Fibroblast of skin of left quadriceps (primary cell): ENCODE measurements at regions not wholly inside any gene's neighbourhood (a gene's known extent, or its start where the extent isn't known, plus 50 kb on each side); places are given as distances from the start of the nearest gene placed in this dataset.
"Not testable (repeated sequence)": the region's sequence is repeated elsewhere in the genome, so short reads cannot be mapped to it uniquely, and the experiment has no call there.

ENCODE experiments used
- DNase-seq, 2 experiments: peaks; one replicate each; pipeline ENCODE4 v3.0.0-alpha.2; 2013; ENCODE audit warnings: low read depth in 2 of 2

DNA sequence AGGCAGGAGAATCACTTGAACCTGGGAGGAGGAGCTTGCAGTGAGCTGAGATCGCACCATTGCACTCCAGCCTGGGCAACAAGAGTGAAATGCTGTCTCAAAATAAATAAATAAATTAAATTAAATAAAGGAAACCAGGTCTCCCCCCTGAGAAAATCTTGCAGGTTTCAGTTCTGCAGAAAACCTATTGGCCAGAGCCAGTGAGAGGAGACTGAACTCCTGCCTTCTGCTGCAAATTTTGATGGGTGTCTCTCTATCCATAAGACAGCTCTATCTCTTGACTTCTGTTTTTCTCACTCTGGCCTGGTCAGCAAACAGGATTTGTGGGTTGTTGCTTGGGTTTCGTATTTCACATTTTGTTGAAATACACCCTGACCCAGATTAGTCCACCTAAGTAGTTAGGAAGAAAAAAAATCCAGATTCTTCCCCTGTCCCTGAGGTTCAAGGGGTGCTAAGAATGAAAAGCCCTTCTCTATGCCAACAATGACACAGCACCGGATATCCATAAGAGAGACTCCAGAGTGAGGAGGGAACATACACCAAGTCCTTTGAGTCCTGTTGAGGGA is 86.7 kb upstream of the MAP4K4 start:
- DNase-seq: no peak

DNA sequence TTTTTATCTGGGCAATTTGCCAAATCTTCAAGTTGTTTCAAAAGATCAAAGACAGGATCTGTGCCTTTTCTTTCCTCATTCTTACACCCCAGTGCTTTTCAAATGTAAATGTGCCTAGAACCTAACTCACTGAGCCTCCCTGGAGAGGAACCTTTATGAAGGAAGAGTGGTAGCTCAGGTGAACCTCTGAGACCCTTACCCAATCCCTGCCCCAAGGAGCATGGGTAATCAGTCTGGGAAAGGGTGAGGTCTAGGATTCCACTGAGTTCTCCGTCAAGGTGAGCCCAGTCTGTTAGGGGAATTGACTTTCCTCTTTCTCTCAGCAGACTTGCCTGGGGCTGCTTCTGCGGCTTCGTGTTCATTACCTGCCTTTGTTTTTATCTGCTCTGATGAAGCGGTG is 88.1 kb upstream of the MAP4K4 start:
- DNase-seq: no peak

DNA sequence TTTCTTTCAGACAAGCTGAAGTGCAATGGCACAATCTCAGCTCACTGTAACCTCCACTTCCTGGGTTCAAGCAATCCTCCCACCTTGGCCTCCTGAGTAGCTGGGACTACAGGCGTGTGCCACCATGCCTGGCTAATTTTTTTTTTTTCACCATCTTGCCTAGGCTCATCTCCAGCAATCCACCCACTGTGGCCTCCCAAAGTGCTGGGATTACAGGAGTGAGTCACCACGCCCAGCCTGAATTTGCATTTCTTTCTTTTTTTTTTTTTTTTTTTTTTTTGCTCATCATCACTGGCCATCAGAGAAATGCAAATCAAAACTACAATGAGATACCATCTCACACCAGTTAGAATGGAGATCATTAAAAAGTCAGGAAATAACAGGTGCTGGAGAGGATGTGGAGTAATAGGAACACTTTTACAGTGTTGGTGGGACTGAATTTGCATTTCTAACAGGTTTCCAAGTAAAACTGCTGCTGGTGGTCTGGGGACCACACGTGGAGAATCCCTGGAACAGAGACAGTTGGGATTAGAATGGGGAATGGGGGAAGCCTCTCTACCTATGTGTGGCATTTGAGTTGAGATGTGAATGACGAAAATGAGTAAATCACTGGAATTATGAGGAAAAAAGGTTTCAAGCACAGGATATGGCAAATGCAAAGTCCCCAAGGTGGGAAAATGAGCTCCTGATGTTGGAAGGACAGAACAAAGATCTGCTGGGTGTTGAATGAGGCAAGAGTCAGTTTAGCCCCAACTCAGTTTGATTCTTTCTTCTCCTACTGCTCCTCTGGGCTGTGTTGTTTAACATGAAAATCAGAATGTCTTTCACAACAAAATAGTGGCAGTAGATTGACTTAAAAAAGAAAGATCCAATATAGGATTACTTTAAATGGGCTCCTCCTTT is 88.8 kb upstream of the MAP4K4 start:
- no peak for DNase-seq

DNA sequence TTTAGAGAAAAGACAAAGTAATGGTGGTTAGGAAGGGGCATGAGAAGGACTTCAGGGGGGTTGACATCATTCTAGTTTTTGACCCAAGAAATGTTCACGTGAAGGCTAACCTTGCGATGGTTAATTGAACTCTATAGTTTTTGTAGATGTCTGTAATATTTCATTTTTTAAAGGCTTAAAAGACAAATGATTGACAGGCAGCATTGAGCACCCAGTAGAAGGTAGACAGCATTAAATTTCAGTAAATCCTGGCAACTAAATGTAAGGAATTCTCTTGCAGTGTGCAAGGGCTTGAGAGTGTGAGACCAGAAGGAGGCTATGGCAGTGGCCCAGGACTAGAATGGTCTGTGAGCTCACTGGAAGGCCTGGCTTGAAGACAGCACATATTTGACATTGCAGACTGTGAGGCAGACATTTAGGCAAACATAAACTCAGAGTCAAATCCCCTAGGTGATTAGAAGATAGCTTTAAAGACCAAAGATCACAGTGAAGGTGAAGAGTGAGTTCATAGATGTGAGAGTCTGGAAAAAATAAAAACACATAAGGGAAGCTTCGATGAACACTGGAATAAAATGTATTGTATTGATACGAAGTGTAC is 100.1 kb upstream of the MAP4K4 start:
- peak; percentile 17 to 24 for DNase-seq

DNA sequence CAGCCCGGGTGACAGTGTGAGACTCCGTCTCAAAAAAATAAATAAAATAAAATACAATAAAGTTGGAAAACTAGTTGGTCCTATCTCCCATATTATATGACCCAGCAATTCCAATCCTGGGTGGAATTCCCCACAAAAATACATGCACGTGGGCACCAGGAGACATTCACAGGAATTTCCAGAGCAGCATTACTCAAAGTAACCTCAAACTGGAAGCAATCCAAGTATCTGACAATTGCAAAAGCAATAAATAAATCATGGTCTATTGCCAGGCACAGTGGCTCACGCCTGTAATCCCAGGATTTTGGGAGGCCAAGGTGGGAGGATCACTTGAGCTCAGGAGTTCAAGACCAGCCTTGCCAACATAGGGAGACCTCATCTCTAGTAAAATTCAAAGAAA is 101.2 kb upstream of the MAP4K4 start:
- peak in 1 of 2 experiments; percentile 3 for DNase-seq

DNA sequence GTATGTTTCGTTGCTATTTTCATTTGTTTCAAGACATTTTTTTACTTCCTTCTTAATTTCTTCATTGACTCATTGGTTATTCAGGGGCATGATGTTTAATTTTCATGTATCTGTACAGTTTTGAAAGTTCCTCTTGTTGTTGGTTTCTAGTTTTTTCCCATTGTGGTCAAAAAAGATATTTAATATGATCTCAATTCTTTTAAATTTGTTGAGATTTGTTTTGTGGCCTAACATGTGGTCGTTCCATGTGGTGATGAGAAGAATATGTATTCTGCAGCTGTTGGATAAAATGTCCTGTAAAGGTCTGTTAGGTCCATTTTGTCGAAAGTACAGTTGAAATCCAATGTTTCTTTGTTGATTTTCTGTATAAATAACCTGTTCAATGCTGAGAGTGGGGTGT is 110.3 kb upstream of the MAP4K4 start:
- no peak for DNase-seq

DNA sequence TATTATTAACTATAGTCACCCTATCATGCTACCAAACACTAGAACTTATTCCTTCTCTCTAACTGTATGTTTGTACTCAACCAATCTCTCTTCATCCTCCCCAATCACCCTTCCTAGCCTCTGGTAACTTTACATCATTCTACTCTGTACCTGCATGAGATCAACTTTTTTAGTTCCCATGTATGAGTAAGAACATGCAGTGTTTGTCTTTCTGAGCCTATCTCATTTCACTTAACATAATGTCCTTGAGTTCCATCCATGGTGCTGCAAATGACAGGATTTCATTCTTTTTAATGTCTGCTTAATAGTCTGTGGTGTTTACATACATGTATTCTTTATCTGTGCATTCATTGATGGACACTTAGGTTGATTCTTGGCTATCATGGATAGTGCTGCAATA is 108.9 kb upstream of the RFX8 start:
- DNase-seq: no peak

DNA sequence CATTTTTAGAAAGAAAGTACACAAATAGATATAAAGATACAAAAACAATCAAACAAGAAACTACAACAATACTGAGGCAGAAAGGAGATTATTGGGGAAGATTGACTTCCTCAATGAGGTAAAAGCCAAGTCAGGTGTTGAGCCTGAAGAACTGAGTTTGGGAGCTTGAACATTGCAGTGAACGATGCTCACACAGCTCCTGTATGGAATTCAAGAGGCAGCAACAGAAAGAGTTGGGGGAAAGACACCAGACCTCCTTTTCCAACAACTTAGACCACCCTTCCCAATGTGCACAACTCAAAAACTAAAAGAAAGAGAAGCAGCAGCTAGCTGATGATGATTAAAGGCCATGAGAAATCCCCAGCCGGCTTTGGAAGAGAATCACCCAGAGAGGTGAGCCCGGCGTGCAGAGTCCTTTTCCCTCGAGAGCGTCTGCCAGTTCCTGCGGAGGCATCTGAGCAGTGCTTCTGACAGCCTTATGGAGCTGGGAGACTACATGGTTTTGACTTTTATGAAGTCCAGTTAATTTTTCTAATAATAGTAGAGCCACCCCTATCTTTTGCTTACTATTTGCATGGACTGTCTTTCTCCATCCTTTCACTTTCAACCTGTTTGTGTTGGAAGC is 106.9 kb upstream of the RFX8 start:
- DNase-seq: no peak

DNA sequence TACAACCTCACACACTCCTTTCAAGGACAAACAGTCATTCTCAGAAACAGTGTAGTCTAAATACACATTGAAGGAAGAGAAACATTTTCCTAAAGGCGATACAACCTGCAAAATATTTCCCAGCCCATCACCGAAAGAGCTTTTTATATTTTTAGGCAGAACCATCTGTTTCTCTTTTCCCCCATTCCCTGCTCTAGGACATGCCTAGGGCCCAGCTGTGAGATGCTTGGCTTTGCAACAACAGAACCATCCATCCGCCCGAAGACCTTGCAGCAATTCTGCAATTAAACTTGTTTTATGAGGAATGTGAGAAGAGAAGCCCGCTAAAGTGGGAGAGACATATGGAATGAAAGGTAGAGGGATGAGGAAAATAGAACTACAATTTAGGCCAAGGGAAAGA is 105.6 kb upstream of the RFX8 start:
- DNase-seq: no peak

DNA sequence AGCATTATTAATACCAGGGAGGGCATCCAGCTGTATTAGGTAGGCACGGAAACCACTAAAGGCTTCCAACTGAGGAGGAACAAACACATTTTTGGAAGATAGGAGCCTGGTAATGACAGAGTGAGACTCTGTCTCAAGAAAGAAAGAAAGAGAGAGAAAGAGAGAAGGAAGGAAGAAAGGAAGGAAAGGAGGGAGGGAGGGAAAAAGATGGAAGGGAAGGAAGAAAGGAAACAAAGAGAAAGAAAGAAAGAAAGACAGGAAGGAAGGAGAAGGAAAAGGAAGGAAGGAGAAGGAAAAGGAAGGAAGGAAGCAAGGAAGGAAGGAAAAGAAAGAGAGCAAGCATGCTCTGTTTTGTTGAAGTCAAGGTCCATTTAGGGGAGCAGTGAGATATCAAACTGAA is 103.8 kb upstream of the RFX8 start:
- DNase-seq: no peak

DNA sequence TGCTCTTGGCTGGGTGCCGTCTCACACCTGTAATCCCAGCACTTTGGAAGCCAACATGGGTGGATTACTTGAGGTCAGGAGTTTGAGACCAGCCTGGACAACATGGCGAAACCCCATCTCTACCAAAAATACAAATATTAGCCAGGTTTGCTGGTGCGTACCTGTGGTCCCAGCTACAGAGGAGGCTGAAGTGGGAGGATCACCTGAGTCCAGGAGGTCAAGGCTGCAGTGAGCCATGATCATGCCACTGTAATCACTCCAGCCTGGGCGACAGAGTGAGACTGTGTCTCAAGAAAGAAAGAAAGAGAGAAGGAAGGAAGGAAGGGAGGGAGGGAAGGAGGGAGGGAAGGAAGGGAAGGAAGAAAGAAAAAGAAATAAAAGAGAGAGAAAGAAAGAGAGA is 103.2 kb upstream of the RFX8 start:
- DNase-seq: not testable (repeated sequence)

DNA sequence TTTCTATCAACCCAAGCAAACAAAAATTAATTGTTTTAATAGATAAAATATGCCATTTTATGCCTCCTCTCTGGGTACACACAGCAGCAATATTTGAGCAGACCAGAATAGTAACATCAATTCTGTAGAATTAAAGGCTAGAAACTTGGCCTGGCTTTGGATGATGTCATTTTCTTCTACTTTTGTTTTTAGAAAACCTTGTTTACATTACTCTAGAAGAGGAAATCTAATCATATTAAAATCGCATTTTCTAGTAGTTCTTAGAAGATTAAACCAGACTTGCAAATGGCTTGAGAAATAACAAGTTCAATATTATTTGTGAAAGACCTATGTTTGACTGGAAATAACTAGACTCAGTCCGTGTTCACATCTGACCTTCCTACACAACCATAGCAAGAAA is 102.3 kb upstream of the RFX8 start:
- no peak for DNase-seq

DNA sequence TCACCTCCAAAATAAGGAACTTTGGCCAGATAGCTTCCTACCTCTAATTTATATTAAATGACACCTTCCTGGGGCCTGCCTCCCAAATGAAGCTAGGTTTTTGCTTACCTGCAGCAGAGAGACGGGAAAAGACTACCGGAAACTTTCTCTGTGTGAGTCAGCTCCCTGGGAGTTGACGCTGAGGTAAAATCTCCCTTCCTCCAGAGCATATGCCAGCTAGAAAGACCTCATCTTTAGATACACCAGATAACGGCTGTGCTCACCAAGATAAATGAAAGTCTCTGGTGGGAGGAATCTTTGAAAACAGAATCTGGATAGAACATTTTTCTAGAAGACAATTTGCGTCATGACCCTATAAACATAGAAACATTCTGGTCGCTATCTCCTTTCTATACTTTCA is 99.7 kb upstream of the RFX8 start:
- no peak for DNase-seq

DNA sequence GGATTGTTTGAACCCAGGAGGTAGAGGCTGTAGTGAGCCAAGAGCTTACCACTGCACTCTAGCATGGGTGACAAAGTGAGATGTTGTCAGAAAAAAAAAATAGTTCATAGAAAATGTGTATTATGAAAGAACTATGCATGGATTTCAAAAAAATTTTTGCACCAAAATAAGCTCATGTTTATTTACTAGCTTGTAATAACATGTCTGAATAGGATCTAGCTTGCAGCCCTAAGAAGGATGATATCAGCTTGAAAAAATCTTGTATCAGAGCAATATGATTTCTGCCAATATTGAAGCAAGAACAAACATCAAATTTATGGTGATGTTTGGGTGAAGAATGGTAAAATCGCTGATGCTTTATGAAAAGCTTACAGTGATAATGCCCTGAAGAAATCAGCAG is 97.0 kb upstream of the RFX8 start:
- DNase-seq: no peak

DNA sequence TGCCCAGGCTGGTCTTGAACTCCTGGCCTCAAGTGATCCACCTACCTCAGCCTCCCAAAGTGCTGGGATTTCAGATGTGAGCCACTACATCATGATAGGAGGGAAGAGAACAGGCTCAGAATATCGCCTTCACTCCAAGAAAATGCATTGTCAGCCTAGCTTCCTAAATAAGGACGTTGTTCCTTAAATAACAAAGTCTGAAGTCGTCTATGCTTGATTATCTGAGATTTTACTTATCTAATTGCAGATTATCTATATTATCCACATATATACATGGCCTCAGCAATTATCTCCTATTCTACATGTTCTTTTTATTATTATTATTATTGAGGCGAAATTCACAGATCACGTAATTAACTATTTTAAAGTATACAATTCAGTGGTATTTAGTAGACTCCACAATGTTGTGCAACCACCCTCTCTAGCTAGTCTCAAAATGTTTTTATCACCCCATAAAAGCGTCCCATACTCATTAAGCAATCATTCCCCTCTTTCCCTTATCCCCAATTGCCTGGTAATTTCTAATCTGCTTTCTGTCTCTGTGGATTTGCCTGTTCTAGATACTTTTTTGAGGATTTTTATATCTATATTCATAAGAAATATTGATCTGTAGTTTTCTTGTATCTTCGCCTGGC is 95.1 kb upstream of the RFX8 start:
- no peak for DNase-seq

DNA sequence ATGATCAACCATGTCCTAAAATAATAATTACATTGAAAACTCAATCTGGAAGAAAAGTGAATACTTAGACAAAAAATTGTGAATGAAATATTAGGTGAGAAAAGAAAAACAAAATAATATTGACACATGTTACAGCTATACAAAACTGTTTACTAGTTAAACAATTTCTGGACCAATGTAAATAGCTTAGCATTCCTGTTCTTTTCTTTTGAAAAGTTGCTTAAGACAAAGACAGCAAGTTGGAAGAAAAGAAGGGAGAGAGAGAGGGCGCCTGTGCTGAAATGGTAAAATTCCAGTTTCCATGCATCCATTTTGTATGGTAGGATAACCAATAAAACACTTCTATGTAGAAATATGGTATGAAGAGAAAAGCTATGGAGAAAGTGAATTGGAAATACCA is 94.1 kb upstream of the RFX8 start:
- no peak for DNase-seq

DNA sequence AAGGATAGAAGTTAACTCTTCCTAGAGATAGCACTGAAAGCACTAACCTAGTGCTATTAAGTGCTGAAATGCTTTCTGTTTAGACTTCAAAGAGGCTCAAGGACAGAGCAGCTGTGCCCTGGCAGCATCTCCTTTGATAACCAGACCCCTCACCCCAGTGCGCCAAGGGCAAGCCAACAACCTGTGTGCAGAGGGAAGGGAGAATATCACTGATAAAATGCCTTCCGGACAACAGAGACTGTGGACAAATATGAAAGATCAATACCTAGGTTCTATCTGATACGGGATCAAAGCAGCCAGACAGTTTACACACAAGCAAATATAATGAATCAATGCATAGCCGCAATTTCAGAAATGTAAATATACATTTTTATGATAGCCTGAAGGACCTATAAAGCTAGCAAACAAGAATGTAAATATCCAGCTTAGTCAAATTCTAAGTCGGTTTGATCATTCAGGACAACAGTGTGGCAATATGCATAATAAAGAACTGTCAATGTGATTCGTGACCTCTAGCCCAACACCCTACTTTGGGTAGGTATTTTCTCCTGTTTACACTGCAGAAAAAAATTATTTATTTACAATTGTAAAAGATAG is 91.8 kb upstream of the RFX8 start:
- no peak for DNase-seq

DNA sequence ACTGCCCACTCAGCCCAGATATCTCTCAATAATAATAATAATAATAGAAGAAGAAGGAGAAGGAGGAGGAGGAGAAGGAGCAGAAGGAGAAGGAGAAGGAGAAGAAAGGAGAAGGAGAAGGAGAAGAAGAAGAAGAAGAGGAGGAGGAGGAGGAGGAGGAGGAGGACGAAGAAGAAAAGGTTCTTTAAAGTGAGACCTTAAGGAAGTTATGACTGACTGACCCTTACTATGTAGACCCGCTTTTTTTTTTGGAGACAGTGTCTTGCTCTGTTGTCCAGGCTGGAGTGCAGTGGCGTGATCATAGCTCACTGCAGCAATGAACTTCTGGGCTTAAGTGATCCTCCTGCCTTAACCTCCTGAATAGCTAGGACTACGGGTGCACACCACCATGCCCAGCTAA is 88.9 kb upstream of the RFX8 start:
- no peak for DNase-seq

DNA sequence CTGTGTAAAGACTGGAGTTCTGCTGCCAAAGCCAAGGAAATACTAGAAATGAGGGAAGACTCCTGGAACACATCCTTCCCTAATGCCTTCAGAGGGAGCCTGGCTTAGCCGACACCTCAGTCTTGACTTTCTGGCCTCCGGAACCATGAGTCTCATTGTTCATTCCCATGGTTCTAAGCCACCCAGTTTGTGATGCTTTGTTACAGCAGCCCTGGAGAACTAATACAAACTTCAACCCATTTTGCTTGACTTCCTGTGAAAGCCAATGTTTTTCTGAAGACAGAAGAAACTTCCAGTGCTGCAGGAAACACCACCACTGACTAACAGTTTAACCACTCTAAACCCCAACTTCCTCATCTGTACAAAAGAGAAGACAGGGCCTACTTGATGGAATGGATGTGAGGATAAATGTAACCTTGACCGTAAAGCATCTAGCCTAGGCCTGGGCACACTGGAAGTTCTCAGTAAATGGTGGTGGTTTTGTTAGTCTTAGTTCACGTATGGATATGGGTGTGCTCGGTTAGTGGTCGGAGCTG is 85.9 kb upstream of the RFX8 start:
- no peak for DNase-seq

DNA sequence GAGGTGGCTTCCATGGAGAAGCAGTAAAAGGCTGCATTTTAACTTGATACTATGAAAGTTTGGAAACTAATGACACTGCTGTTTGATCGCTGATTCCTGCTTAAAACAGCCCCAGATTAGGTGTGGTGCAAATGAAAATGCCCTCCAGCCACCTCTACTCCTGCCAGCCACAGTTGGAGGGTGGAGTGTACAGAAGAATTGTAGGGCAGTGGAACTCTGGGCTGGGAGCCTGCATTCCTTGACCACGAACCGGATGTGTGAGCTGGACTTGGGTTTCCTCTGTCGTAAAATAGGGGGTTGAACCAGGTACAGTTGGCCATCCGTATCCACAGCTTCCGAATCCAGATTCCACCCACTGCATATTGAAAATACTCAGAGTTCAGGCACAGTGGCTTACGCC is 84.6 kb upstream of the RFX8 start:
- DNase-seq: no peak

DNA sequence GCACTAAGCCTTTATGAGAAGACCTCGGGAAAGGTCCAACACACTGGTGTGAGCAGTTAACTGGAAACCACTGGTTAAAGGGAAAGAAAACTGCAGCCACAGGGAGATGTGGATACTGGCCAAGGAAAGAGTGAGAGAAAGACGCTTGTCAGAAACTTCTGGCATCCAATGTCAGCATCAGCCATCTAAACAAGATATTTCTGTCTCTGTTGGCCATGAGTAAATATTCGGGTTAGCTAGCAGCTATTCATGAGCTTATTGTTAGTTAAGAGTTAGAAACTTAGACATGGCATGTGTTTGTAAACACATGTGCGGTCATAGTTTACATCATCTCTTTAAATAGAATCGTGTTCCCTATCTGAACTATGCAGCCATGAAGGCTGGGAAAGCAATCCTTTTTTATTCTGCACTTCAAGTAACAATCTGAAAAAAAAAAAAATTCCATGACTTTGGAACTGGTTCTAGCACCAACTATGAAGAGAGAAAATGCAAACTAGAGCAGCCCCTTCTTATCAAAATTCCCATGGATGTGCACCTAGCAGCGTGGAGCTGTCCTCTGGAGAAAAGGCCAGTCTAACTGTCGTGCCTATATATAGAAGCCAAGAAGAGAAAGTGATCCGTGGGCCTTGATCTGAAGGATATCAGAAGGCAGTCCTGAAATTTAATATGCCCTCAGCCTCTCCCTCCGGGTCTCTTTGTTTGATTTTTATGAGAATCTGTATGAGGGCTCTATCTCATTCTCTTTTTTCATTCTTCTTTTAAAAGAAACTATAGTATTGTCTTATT is 84.0 kb upstream of the RFX8 start:
- DNase-seq: no peak
